HepG2 (cell line): ENCODE measurements at regions not wholly inside any gene's neighbourhood (a gene's known extent, or its start where the extent isn't known, plus 50 kb on each side); places are given as distances from the start of the nearest gene placed in this dataset.

ENCODE experiments used
- ATAC-seq: fragments of 200-7000 bp; cut with Tn5 transposase; 3 replicates; pipeline ENCODE4 v1.9.1; 2020; ENCODE audit warnings: mild to moderate bottlenecking, moderate library complexity
- BruUV-seq: library from RNA; stranded (reverse); fragments of 400-500 nt; replicated peaks from 2 replicates; lab custom pipeline; 2021; lab: Mats Ljungman, UMichigan
- CTCF ChIA-PET: fragments of 300-600 bp; formaldehyde crosslinking; extraction: SDS; loops from one replicate; lab custom pipeline; 2021; ENCODE audit warnings: low total read pairs, inconsistent platforms, low intra/inter-chr PET ratio; lab: Yijun Ruan, JAX
- POLR2A ChIA-PET: fragments of 350-600 bp; sonication (Branson Sonifier 250); formaldehyde crosslinking; loops from one replicate; lab custom pipeline; 2020; ENCODE audit warnings: antibody characterized with exemption, inconsistent platforms; lab: Yijun Ruan, JAX
- DNase-seq: peaks from one replicate; pipeline ENCODE4 v3.0.0-alpha.2; 2015; ENCODE audit warnings: low spot score
- FAIRE-seq: peaks from 3 replicates; lab custom pipeline; 2011; peaks lifted over from hg19 to GRCh38; lab: Jason Lieb, UNC
- H2AFZ ChIP-seq: one replicate; pipeline ENCODE4 v1.6.1; 2011; ENCODE audit warnings: low read length, inconsistent platforms
- H3K27ac ChIP-seq: fragments of 300-600 bp; 3 replicates; pipeline ENCODE4 v1.8.0; 2011; ENCODE audit warnings: mixed run types, mild to moderate bottlenecking, mixed read lengths, low read length, inconsistent platforms; ENCODE audit not compliant: insufficient read depth; ENCODE audit errors: extremely low read length
- H3K27me3 ChIP-seq, 2 experiments: fragments of 200-600 bp in 1 of 2; 2 replicates in 1 of 2; 3 replicates in 1 of 2; pipeline versions ENCODE4 v1.6.0 to v1.8.0; 2011; ENCODE audit warnings: low read length in 2 of 2, mild to moderate bottlenecking in 2 of 2, moderate library complexity in 2 of 2, inconsistent platforms in 1 of 2; ENCODE audit not compliant: insufficient read depth in 2 of 2, control insufficient read depth in 1 of 2
- H3K36me3 ChIP-seq, 2 experiments: fragments of 200-600 bp in 1 of 2; replicated peaks in 1 of 2; 2 replicates in 1 of 2; 3 replicates in 1 of 2; pipeline versions ENCODE4 v1.5.1 to v1.8.0; 2011; ENCODE audit warnings: low read length in 2 of 2, inconsistent platforms in 1 of 2; ENCODE audit not compliant: insufficient read depth in 2 of 2, control insufficient read depth in 1 of 2
- H3K4me1 ChIP-seq: 2 replicates; pipeline ENCODE4 v1.5.1; 2012; ENCODE audit warnings: low read length, inconsistent platforms; ENCODE audit not compliant: insufficient read depth
- H3K4me2 ChIP-seq: 2 replicates; pipeline ENCODE4 v1.6.0; 2011; ENCODE audit warnings: low read depth, low read length, inconsistent platforms
- H3K4me3 ChIP-seq, 3 experiments: fragments of 200-600 bp in 1 of 3; sonication (generic), shearing (Covaris generic) in 1 of 3; replicated peaks in 1 of 3; 2 replicates each; pipeline ENCODE4 v1.5.1; 2011 to 2016; ENCODE audit warnings: low read length in 3 of 3, inconsistent platforms in 2 of 3, low read depth in 2 of 3, mild to moderate bottlenecking in 2 of 3, control low read depth in 1 of 3, mixed read lengths in 1 of 3; ENCODE audit not compliant: insufficient read depth in 1 of 3
- H3K79me2 ChIP-seq: one replicate; pipeline ENCODE4 v1.6.1; 2011; ENCODE audit warnings: low read length, inconsistent platforms; ENCODE audit not compliant: insufficient read depth
- H3K9ac ChIP-seq: 2 replicates; pipeline ENCODE4 v1.6.0; 2011; ENCODE audit warnings: mild to moderate bottlenecking, low read depth, low read length, inconsistent platforms; ENCODE audit not compliant: insufficient read depth
- H3K9me3 ChIP-seq: 2 replicates; pipeline ENCODE4 v1.5.1; 2012; ENCODE audit warnings: mild to moderate bottlenecking, low read length
- H4K20me1 ChIP-seq: 2 replicates; pipeline ENCODE4 v1.6.0; 2011; ENCODE audit warnings: inconsistent platforms, mild to moderate bottlenecking, low read length, moderate library complexity; ENCODE audit not compliant: insufficient read depth
- NFIC ChIP-seq: IDR thresholded peaks from 2 replicates; pipeline ENCODE4 v1.6.1; 2012; ENCODE audit warnings: mild to moderate bottlenecking, low read length, inconsistent platforms
- SOX6 ChIP-seq, 2 experiments: fragments of 450-650 bp in 1 of 2; sonication (generic) in 1 of 2; formaldehyde crosslinking in 1 of 2; IDR thresholded peaks; 2 replicates each; pipeline versions ENCODE4 v1.4.0 to v1.6.1; 2017 to 2020; ENCODE audit warnings: antibody characterized with exemption in 1 of 2, mild to moderate bottlenecking in 1 of 2, missing genetic modification reagents in 1 of 2
- TEAD3 ChIP-seq: optimal IDR thresholded peaks from 2 replicates; pipeline ENCODE3; 2016; ENCODE audit warnings: borderline replicate concordance
- WGBS: methylation state at CpG from one replicate; pipeline ENCODE4 v1.1.6; 2017; ENCODE audit warnings: low lambda C conversion rate; 5-methylcytosine and 5-hydroxymethylcytosine counted together
- in situ Hi-C: cut with HindIII; loops from 2 replicates; pipeline ENCODE4 v1.10.0; 2017; ENCODE audit warnings: low pct_unique_long_range_greater_than_20kb; ENCODE audit not compliant: extremely low pct_ligation_motif_present
- intact Hi-C: fragments of 100-400 bp; cut with micrococcal nuclease; formaldehyde crosslinking; loops from one replicate; pipeline ENCODE4 v1.10.0; 2022; ENCODE audit not compliant: unreplicated experiment
- TF ChIP-seq, protein P1 (sequence below): fragments of 450-650 bp; IDR thresholded peaks from 2 replicates; pipeline ENCODE4 v1.6.1; 2016
- TF ChIP-seq, protein P2 (sequence below): sonication (generic); formaldehyde crosslinking; IDR thresholded peaks from 2 replicates; pipeline ENCODE4 v1.4.0; 2020; ENCODE audit warnings: mild to moderate bottlenecking, missing genetic modification reagents
- TF ChIP-seq, protein P3 (sequence below): sonication (generic); formaldehyde crosslinking; IDR thresholded peaks from one replicate; pipeline ENCODE4 v1.5.1; 2020; ENCODE audit warnings: mild to moderate bottlenecking, missing genetic modification reagents; ENCODE audit errors: not compliant biosample characterization

DNA sequence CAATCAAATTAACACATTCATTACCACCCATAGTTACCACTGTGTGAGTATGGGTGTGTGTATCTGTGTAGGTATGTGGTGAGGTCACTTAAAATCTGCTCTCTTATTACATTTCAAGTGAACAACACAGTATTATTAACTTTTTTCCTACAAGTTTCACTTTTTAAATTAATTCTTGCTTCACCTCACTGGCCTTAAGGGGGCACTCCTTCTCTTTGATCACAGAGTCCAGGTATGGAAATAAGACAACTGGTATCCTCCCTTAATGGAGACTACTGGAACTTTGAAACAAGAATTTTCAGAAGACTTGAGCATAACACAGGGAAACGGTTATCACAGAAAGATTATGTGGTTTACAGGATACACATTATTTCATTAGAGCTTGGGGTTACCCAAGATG, 255.8 kb downstream of the ASXL3 start:
- no peaks in the 10 kb centered on the region for H3K79me2 ChIP-seq
- FAIRE-seq (no peak), DNase-seq (no peak), ATAC-seq (no peak)
- peaks cover 21% of the 10 kb centered on the region; the same call in 1 of the 2 replicates for H3K9me3 ChIP-seq
- ChIA-PET CTCF (no interaction called here), POLR2A (no interaction called here)
- H3K9ac ChIP-seq: no peak overlapping the region
- WGBS: 0% methylated on average over 1 of the region's 1 CpG
- H3K27ac ChIP-seq: no peak overlapping the region
- no TSS peak for BruUV-seq
- no peak for TF ChIP-seq TEAD3
- H3K4me1 ChIP-seq: no peaks in the 10 kb centered on the region
- H3K36me3 ChIP-seq: no peaks in the 10 kb centered on the region
- H3K4me3 ChIP-seq: no peak overlapping the region
- no peaks in the 10 kb centered on the region for H3K27me3 ChIP-seq
- H3K4me2 ChIP-seq: no peak overlapping the region
- H4K20me1 ChIP-seq: no peaks in the 10 kb centered on the region
- in situ Hi-C loops (loop anchor here (25.0 kb wide), 1 partner anchor 478 kb away; no protein-coding TSS in a partner anchor), intact Hi-C loops (no loop called here)
- H2AFZ ChIP-seq: no peak overlapping the region

DNA sequence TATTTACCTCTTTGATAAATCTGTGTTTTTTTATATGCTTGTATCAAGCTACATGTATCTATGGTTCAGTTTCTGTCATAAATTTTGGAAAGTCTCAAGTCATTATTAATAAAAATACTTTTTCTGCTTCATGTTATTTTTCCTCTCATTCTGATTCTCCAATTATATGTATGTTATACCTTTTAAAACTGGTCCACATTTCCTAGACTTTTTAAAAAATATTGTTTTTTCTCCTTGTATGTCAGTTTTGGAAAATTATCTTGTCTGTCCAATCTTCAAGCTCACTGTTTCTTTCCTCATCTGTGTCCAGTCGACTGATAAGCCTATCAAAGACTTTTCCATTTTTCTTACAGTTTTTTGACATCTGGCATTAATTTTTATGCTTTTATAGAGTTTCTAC, 253.4 kb downstream of the ASXL3 start:
- WGBS: 2% methylated on average over 1 of the region's 1 CpG
- CTCF ChIA-PET: no interaction called here
- POLR2A ChIA-PET: no interaction called here
- TF ChIP-seq, protein P1, sequence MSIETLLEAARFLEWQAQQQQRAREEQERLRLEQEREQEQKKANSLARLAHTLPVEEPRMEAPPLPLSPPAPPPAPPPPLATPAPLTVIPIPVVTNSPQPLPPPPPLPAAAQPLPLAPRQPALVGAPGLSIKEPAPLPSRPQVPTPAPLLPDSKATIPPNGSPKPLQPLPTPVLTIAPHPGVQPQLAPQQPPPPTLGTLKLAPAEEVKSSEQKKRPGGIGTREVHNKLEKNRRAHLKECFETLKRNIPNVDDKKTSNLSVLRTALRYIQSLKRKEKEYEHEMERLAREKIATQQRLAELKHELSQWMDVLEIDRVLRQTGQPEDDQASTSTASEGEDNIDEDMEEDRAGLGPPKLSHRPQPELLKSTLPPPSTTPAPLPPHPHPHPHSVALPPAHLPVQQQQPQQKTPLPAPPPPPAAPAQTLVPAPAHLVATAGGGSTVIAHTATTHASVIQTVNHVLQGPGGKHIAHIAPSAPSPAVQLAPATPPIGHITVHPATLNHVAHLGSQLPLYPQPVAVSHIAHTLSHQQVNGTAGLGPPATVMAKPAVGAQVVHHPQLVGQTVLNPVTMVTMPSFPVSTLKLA: no peak
- TF ChIP-seq, protein P2, sequence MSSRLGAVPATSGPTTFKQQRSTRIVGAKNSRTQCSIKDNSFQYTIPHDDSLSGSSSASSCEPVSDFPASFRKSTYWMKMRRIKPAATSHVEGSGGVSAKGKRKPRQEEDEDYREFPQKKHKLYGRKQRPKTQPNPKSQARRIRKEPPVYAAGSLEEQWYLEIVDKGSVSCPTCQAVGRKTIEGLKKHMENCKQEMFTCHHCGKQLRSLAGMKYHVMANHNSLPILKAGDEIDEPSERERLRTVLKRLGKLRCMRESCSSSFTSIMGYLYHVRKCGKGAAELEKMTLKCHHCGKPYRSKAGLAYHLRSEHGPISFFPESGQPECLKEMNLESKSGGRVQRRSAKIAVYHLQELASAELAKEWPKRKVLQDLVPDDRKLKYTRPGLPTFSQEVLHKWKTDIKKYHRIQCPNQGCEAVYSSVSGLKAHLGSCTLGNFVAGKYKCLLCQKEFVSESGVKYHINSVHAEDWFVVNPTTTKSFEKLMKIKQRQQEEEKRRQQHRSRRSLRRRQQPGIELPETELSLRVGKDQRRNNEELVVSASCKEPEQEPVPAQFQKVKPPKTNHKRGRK (CRISPR knock-in tag): no peak
- TF ChIP-seq SOX6 (IDR thresholded peaks at IDR 0.05): no peak
- no peak for TF ChIP-seq SOX6 (CRISPR knock-in tag; IDR thresholded peaks at IDR 0.05)
- no peak for TF ChIP-seq NFIC
- TF ChIP-seq, protein P3, sequence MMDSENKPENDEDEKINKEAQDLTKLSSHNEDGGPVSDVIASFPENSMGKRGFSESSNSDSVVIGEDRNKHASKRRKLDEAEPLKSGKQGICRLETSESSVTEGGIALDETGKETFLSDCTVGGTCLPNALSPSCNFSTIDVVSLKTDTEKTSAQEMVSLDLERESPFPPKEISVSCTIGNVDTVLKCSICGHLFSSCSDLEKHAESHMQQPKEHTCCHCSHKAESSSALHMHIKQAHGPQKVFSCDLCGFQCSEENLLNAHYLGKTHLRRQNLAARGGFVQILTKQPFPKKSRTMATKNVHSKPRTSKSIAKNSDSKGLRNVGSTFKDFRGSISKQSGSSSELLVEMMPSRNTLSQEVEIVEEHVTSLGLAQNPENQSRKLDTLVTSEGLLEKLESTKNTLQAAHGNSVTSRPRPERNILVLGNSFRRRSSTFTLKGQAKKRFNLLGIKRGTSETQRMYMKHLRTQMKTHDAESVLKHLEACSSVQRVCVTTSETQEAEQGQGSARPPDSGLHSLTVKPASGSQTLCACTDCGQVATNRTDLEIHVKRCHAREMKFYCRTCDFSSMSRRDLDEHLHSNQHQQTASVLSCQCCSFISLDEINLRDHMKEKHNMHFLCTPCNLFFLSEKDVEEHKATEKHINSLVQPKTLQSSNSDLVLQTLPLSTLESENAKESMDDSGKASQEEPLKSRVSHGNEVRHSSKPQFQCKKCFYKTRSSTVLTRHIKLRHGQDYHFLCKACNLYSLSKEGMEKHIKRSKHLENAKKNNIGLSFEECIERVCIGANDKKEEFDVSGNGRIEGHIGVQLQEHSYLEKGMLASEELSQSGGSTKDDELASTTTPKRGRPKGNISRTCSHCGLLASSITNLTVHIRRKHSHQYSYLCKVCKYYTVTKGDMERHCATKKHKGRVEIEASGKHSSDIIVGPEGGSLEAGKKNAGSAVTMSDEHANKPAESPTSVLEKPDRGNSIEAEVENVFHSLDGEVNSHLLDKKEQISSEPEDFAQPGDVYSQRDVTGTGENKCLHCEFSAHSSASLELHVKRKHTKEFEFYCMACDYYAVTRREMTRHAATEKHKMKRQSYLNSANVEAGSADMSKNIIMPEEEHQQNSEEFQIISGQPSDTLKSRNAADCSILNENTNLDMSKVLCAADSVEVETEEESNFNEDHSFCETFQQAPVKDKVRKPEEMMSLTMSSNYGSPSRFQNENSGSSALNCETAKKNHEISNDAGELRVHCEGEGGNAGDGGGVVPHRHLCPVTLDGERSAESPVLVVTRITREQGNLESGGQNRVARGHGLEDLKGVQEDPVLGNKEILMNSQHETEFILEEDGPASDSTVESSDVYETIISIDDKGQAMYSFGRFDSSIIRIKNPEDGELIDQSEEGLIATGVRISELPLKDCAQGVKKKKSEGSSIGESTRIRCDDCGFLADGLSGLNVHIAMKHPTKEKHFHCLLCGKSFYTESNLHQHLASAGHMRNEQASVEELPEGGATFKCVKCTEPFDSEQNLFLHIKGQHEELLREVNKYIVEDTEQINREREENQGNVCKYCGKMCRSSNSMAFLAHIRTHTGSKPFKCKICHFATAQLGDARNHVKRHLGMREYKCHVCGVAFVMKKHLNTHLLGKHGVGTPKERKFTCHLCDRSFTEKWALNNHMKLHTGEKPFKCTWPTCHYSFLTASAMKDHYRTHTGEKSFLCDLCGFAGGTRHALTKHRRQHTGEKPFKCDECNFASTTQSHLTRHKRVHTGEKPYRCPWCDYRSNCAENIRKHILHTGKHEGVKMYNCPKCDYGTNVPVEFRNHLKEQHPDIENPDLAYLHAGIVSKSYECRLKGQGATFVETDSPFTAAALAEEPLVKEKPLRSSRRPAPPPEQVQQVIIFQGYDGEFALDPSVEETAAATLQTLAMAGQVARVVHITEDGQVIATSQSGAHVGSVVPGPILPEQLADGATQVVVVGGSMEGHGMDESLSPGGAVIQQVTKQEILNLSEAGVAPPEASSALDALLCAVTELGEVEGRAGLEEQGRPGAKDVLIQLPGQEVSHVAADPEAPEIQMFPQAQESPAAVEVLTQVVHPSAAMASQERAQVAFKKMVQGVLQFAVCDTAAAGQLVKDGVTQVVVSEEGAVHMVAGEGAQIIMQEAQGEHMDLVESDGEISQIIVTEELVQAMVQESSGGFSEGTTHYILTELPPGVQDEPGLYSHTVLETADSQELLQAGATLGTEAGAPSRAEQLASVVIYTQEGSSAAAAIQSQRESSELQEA (CRISPR knock-in tag): no peak

More for the DNA sequence above, 253.4 kb downstream of the ASXL3 start:
- Histone ChIP-seq H3K4me2 (no peak overlapping the region), H3K27ac (no peak overlapping the region), H3K27me3 (no peaks in the 10 kb centered on the region), H3K4me3 (no peak overlapping the region), H3K4me1 (no peaks in the 10 kb centered on the region), H4K20me1 (no peaks in the 10 kb centered on the region), H3K9me3 (peaks cover 21% of the 10 kb centered on the region; the same call in 1 of the 2 replicates), H3K36me3 (no peaks in the 10 kb centered on the region), H3K9ac (no peak overlapping the region), H3K79me2 (no peaks in the 10 kb centered on the region), H2AFZ (no peak overlapping the region)
- FAIRE-seq (no peak), DNase-seq (no peak), ATAC-seq (no peak)
- intact Hi-C loops: no loop called here
- in situ Hi-C loops: loop anchor here (25.0 kb wide), 1 partner anchor 481 kb away; no protein-coding TSS in a partner anchor
- BruUV-seq: no TSS peak
